B cell (primary cell): ENCODE measurements at regions not wholly inside any gene's neighbourhood (a gene's known extent, or its start where the extent isn't known, plus 50 kb on each side); places are given as distances from the start of the nearest gene placed in this dataset.

Experiments used
- ATAC-seq: fragments of 200-7000 bp; cut with Tn5 transposase; one replicate; pipeline ENCODE4 v1.10.0; 2021; ENCODE audit warnings: low read depth, mild to moderate bottlenecking, moderate number of reproducible peaks, moderate library complexity
- CTCF ChIA-PET: fragments of 350-600 bp; sonication (Branson Sonifier 250); formaldehyde crosslinking; loops from one replicate; lab custom pipeline; 2021; ENCODE audit warnings: antibody characterized with exemption, inconsistent platforms; lab: Charles Lee
- POLR2A ChIA-PET: fragments of 350-600 bp; sonication (Branson Sonifier 250); formaldehyde crosslinking; loops from one replicate; lab custom pipeline; 2021; ENCODE audit warnings: antibody characterized with exemption; lab: Charles Lee
- DNase-seq: peaks from one replicate; pipeline ENCODE4 v3.0.0; 2013
- H2AFZ ChIP-seq: 2 replicates; pipeline ENCODE4 v1.6.1; 2012; ENCODE audit warnings: mild to moderate bottlenecking, low read depth, low read length; ENCODE audit not compliant: insufficient read depth, poor library complexity, severe bottlenecking
- H3K27ac ChIP-seq, 2 donors: 1 replicate in 1 of 2; 2 replicates in 1 of 2; pipeline ENCODE4 v1.5.1; 2012 to 2013; ENCODE audit warnings: low read length in 2 of 2, mild to moderate bottlenecking in 2 of 2, moderate library complexity in 1 of 2
- H3K27me3 ChIP-seq, 4 experiments: fragments of 200-600 bp in 1 of 4; sonication (generic) in 1 of 4; replicated peaks in 1 of 4; 1 replicate in 2 of 4; 2 replicates in 2 of 4; pipeline versions ENCODE4 v1.6.1 to v1.7.0; 2013 to 2016; ENCODE audit warnings: low read length in 3 of 4, mild to moderate bottlenecking in 2 of 4, mixed read lengths in 1 of 4, moderate library complexity in 1 of 4; ENCODE audit not compliant: insufficient read depth in 4 of 4, control insufficient read depth in 3 of 4; ENCODE audit errors: control extremely low read depth in 1 of 4
- H3K36me3 ChIP-seq, 2 experiments: replicated peaks in 1 of 2; 1 replicate in 1 of 2; 2 replicates in 1 of 2; pipeline versions ENCODE4 v1.6.1 to v1.7.1; 2013; ENCODE audit warnings: low read length in 1 of 2; ENCODE audit not compliant: insufficient read depth in 2 of 2, control insufficient read depth in 1 of 2; ENCODE audit errors: control extremely low read depth in 1 of 2, extremely low read depth in 1 of 2
- H3K4me1 ChIP-seq, 2 donors: fragments of 200-600 bp in 1 of 2; sonication (generic) in 1 of 2; 1 replicate in 1 of 2; 2 replicates in 1 of 2; pipeline versions ENCODE4 v1.5.1 to v1.6.1; 2013 to 2017; ENCODE audit warnings: low read length in 2 of 2; ENCODE audit not compliant: control insufficient read depth in 2 of 2, insufficient read depth in 2 of 2
- H3K4me2 ChIP-seq: replicated peaks from 2 replicates; pipeline ENCODE3; 2012; ENCODE audit warnings: mild to moderate bottlenecking, low read depth, low read length; ENCODE audit not compliant: poor library complexity, severe bottlenecking
- H3K4me3 ChIP-seq, 5 experiments: fragments of 200-600 bp in 1 of 5; sonication (generic) in 1 of 5; 1 replicate in 3 of 5; 2 replicates in 2 of 5; pipeline versions ENCODE4 v1.5.1 to v1.7.0; 2011 to 2016; ENCODE audit warnings: low read length in 4 of 5, mild to moderate bottlenecking in 4 of 5, low read depth in 2 of 5, control low read depth in 1 of 5, moderate library complexity in 1 of 5; ENCODE audit not compliant: insufficient read depth in 1 of 5; ENCODE audit errors: control extremely low read depth in 1 of 5, extremely low read depth in 1 of 5
- H3K79me2 ChIP-seq: fragments of 200-600 bp; sonication (generic); one replicate; pipeline ENCODE4 v1.6.0; 2016; ENCODE audit warnings: low read length; ENCODE audit not compliant: control insufficient read depth, insufficient read depth
- H3K9ac ChIP-seq: fragments of 200-600 bp; sonication (generic); 2 replicates; pipeline ENCODE4 v1.6.1; 2017; ENCODE audit warnings: mild to moderate bottlenecking, low read length, moderate library complexity
- H3K9me3 ChIP-seq, 3 donors: one replicate each; pipeline versions ENCODE4 v1.6.1 to v1.7.1; 2013; ENCODE audit warnings: low read length in 2 of 3; ENCODE audit not compliant: control insufficient read depth in 2 of 3, insufficient read depth in 1 of 3; ENCODE audit errors: control extremely low read depth in 1 of 3
- H4K20me1 ChIP-seq: 2 replicates; pipeline ENCODE4 v1.6.0; 2012; ENCODE audit warnings: mild to moderate bottlenecking, low read length; ENCODE audit not compliant: insufficient read depth, control insufficient read depth, poor library complexity, severe bottlenecking
- H3K27ac Mint-ChIP-seq: one replicate; pipeline ENCODE4 v1.8.0; 2021; ENCODE audit warnings: mixed read lengths
- H3K27me3 Mint-ChIP-seq: one replicate; pipeline ENCODE4 v1.8.0; 2021; ENCODE audit warnings: mixed read lengths
- H3K4me1 Mint-ChIP-seq: one replicate; pipeline ENCODE4 v1.8.0; 2021; ENCODE audit warnings: mixed read lengths
- H3K4me3 Mint-ChIP-seq: one replicate; pipeline ENCODE4 v1.8.0; 2021; ENCODE audit warnings: mixed read lengths
- H3K9me3 Mint-ChIP-seq: one replicate; pipeline ENCODE4 v1.8.0; 2022; ENCODE audit warnings: mixed read lengths; ENCODE audit not compliant: insufficient read depth
- CTCF ChIP-seq: fragments of 200-600 bp; IDR thresholded peaks from one replicate; pipeline ENCODE4 v1.8.0; 2022; ENCODE audit warnings: antibody characterized with exemption, mild to moderate bottlenecking
- EZH2 ChIP-seq: IDR thresholded peaks from 2 replicates; pipeline ENCODE4 v1.6.1; 2012; ENCODE audit warnings: borderline replicate concordance, low read depth, mild to moderate bottlenecking, moderate library complexity, low read length; ENCODE audit not compliant: insufficient read depth, poor library complexity, severe bottlenecking
- WGBS: methylation state at CpG from one replicate; pipeline ENCODE4 v1.1.5; 2013; ENCODE audit warnings: missing lambda C conversion rate; ENCODE audit not compliant: insufficient coverage; 5-methylcytosine and 5-hydroxymethylcytosine counted together
- intact Hi-C: fragments of 100-400 bp; cut with micrococcal nuclease; formaldehyde crosslinking; loops from one replicate; pipeline ENCODE4 v1.10.0; 2022

- Mint-ChIP-seq H3K4me1 (no peaks in the 10 kb centered on the region), H3K27me3 (no peaks in the 10 kb centered on the region), H3K27ac (no peak overlapping the region), H3K4me3 (no peak overlapping the region), H3K9me3 (peaks cover 3% of the 10 kb centered on the region)
- ATAC-seq: no peak
- no CpG with 5 or more reads among the region's 4 CpGs for WGBS
- Histone ChIP-seq H3K27ac (no peak overlapping the region), H3K4me1 (no peaks in the 10 kb centered on the region), H2AFZ (no peak overlapping the region), H3K79me2 (no peaks in the 10 kb centered on the region), H3K4me2 (no peak overlapping the region), H3K27me3 (no peaks in the 10 kb centered on the region), H3K9me3 (no peaks in the 10 kb centered on the region), H4K20me1 (no peaks in the 10 kb centered on the region), H3K9ac (no peak overlapping the region), H3K4me3 (no peak overlapping the region), H3K36me3 (no peaks in the 10 kb centered on the region)
- ChIA-PET POLR2A (no interaction called here), CTCF (no interaction called here)
- no peak for DNase-seq
- intact Hi-C loops: no loop called here
- TF ChIP-seq CTCF (no peak), EZH2 (no peak)
Observed at GRCh38 chr3:99579246-99579645, 59.1 kb upstream of the COL8A1 start.

GRCh38 chr3:99578339-99578970, 59.9 kb upstream of the COL8A1 start:
- no peaks in the 10 kb centered on the region for H3K79me2 ChIP-seq
- no peak overlapping the region for H2AFZ ChIP-seq
- ATAC-seq (no peak), DNase-seq (no peak)
- no peak overlapping the region for H3K4me3 ChIP-seq
- H3K9me3 ChIP-seq: no peaks in the 10 kb centered on the region
- no CpG with 5 or more reads among the region's 1 CpG for WGBS
- no peaks in the 10 kb centered on the region for H3K27me3 Mint-ChIP-seq
- no peaks in the 10 kb centered on the region for H3K4me1 Mint-ChIP-seq
- POLR2A ChIA-PET: no interaction called here
- H3K9ac ChIP-seq: no peak overlapping the region
- no peaks in the 10 kb centered on the region for H3K4me1 ChIP-seq
- peaks cover 3% of the 10 kb centered on the region for H3K9me3 Mint-ChIP-seq
- no peaks in the 10 kb centered on the region for H4K20me1 ChIP-seq
- CTCF ChIA-PET: no interaction called here
- TF ChIP-seq EZH2 (no peak), CTCF (no peak)
- no peaks in the 10 kb centered on the region for H3K36me3 ChIP-seq
- H3K27ac ChIP-seq: no peak overlapping the region
- intact Hi-C loops: no loop called here
- H3K4me2 ChIP-seq: no peak overlapping the region
- H3K4me3 Mint-ChIP-seq: no peak overlapping the region
- no peak overlapping the region for H3K27ac Mint-ChIP-seq
- H3K27me3 ChIP-seq: no peaks in the 10 kb centered on the region
